ENCODE measurements at regions not wholly inside any gene's neighbourhood (a gene's known extent, or its start where the extent isn't known, plus 50 kb on each side); places are given as distances from the start of the nearest gene placed in this dataset.

DNA sequence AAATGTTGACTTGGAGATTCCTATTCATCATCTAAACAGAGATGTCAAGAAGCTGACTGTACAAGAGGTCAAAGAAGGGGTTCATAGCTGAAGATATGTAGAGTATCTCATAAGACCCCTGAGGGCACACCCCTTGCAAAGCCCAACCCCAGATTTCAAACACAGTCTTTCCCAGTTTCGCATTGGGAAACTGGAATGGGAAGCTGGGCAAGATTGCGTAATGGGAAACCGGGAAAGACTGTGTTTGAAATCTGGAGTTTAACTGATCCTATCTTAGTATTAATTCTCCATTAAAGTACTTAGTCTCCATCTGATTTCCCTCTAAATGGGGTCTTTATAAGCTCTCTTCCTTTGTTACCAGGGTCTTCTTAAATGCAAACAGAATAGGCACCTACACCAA is 99.5 kb downstream of the FAM76B start:
- no peak for DNase-seq

DNA sequence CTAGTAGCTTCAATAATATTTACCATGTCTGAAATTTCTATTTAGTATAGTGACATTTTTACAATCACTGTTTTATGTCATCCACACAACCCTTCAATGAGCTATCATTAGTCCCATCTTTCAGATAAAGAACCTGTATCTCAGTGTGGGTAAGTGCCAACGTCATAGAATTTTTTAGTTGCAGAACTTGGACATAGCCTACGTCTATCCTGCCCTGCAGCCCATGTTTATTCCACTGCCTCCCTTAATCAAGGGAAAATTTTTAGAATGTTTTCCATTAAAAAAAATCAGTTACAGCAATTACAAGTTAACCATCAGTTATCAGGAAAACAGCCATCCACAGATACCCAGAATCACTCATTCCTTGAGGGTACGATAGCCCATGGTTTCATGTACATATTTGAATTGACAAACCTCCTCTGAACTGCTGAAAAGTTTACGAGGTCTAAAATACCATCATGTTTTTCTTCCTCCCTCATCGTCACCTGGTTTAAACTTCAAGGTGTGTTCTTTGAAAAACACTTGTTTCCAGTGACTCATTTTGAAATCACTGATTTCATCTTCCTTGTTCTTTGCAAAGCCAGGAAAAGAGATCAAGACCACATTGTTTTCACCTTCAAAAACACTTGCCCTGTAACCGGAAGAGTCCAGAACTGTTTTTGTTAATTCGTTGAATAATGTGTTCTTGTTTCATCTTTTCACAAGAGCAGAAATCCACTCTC is 100.9 kb downstream of the FAM76B start:
- no peak for DNase-seq

DNA sequence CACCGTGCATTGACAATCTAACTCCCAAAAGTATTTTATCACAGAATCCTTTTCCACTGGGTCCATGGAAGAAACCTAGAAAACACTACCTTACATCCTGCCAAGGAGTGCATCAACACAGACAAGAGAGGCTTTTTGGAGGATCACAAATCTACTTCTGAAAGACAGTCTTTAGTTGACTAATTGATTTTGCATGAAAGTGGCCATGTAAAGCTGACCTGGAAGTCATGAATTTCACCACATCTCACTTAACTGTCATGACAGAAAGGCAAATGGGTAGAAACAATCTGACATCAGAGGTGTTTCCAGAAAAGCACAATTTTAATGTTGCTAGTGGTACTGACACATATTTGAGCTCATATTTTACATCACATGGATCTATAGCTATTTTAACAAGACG is 101.6 kb downstream of the FAM76B start:
- DNase-seq = no peak

DNA sequence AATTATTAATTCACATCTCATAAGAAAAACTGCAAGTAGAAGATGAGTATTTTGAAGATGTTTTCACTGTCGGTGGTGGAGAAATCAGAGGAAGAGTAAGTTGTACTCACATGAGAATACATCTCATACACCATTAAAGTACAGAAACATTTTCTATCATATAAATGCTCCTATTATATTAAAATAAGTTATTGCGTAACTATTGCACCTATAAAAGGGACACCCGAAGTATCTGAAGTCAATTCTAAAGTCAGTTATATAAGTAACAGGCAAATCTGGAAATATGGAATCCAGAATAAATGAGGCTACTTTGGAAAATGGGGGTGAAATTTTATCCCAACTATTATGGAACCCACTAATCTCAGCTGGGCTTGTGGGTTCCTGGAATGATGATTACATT is 103.3 kb downstream of the FAM76B start:
- DNase-seq = no peak

DNA sequence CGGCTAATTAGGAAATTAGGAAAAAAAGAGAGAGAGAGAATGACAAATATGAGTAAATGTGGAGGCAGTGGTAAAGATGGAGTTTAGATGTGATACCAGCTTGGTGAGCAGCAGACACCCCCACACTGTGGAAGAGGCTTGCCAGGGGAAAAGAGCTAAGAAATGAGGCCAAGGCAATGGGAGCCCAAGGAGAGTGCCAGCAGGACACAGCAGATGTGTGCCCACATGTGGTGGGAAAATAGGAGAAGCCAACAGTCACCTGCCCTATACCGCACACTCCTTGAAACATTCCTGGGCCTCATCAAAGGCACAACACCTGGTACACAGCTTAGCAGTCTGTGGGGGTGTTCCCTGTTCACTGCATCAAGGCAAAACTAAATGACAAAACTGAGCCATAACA is 104.9 kb downstream of the FAM76B start:
- no peak for DNase-seq

DNA sequence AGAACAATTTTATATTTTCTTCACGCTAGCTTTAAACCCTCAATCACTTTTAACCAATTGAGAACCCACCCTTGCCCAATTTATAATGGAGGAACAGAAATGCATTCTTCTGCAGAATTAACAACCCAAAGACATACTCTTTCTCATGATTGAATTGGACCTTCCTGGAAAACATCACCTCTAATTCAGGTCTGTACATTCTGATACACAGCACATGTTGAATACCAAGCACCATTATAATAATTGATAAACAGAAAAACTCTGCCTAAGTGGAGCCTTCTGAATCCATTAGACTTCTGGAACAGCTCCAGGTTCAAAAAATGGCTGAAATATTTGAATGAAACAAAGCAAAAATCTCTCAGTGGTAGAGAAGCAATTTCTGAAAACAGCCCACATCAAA is 105.4 kb downstream of the FAM76B start:
- DNase-seq = no peak

DNA sequence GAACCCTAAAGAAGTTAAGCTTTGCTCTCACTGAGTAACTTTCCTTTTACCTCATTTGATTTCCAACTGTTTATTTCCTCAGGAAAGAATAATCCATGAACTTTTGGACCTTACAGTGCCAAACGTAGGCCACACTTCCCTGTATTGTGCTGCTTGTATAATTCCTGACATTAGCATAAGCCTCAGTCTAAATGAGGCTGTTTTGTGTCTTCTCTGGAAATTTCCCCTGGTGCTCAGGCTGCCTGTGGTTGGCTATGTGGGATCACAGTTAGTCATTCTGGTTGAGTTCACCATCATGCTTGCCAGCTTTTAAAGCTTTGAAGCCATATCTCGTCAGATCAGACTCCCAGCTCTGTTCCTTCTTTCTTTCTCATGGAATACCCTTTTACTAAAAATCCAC is 107.0 kb downstream of the FAM76B start:
- DNase-seq = peak; percentile 36 to 64 (median 44)

DNA sequence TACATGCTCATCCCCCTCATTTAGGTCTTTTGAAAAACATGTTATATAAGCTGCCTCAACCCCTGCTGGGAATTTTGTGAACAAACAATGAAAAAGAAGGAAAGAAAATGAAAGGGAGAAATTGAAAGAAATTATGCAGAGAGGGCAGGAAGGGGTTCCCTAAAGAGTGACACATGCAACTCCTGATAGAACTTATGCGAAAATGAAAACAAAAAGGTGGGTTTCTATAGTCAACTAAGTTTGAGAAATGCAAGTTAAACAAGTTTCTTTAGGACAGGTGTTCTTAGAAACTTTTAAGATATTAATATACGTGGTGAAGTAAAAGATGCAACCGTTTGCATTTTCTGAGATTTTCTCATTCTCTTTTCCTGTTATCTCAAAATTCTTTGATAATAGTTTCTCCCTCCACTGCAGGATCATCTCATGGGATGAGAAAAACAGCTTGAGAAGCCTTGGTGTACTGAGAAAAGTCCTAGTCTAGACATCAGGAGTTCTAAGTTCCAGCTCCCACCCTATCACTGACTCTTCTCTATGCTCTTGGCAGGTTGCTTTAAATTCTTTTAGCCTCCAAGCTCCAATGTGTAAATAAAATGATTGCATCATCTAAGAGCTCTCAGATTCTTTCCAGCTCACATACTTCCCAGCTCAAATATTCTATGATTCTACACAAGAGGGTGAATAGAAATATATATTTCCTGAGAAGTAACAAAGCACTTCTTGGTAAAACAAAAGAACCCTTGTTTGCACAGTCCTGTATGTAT is 109.2 kb downstream of the FAM76B start:
- DNase-seq = no peak

DNA sequence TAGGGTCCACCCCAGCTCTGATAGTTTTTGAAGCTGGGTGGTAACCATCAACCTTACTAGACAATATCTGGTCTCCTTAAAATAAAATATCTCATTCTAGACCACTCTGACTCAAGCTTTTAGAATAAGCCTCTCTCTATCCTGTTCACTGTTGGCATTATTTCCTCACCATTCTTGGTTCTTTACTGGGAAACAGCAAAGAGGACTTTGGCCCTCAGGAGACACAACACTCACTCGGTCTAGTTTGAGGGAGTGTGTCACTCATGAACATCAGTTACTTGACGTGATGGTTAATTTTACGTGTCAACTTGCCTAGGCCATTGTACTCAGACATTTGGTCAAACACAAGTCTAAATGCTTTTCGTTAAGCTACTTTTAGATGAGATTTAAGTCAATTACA is 110.6 kb downstream of the FAM76B start:
- no peak for DNase-seq

DNA sequence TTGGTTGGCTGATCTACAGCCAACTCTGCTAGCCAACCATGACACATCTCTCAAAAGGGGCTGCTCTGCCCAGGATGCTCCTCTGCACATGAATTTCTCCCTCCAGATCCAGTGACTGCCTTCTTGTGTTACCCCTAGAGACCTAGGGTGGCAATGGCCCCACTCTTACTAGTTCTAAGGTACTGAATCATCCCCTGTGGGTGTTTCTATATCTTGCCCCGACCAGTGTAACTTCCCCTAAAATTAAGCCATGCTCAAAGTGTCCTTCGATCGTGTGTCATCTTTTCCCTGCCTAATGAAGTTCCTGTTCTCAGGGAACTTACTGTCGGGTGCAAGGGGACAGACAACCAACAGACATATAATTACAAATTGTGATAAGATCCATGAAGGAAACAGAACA is 113.3 kb downstream of the FAM76B start:
- DNase-seq = peak; percentile 61 to 80 (median 72)

DNA sequence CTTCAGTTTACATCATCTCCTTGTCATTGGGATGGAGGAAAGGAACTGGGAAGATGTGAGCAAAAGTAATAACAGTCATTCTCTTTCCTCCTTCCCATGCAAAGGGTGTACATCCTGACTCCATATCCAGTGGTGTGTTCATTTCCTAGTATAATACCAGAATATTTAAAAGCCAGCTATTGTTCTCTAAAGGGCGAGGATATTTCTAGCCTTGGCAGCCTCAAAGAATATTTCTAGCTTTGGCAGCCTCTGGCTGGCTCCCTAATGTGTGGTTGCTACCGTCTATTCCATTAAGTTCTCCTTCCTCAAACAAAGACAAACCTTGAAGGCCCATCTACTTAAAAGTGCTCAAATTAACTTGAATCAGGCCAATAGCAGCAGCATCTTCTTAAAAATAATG is 114.0 kb downstream of the FAM76B start:
- DNase-seq = no peak

DNA sequence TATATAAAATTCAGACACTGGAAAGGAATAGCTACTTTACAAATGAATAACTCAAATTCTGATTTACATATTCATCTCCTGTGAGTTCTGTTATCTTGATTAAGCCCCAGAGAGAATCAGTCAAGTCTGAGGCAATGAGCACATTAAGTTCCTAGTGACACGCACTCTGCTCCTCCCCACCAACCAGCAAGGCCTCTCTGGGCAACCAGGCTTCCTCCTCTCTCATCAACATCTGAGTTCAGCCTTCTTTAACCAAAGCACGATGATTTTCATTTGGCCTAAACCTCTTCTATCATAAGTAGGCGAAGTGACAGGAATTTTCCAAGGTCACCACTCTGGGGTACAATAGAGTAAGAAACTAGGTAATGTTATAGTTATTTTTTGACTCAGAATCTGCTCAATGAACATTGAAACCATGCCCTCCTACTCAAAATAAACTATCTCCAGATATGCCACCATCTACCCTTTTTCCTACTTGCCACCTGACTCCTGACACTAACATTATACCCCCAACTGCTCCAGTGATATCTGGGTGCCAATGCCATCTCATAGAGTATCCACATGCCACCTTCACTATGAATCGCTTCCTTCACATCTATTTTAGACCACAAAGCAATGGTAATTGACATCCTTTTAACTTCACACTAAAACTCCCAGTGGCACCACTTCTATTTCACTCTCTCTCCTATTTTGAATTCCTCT is 114.8 kb downstream of the FAM76B start:
- DNase-seq = no peak

DNA sequence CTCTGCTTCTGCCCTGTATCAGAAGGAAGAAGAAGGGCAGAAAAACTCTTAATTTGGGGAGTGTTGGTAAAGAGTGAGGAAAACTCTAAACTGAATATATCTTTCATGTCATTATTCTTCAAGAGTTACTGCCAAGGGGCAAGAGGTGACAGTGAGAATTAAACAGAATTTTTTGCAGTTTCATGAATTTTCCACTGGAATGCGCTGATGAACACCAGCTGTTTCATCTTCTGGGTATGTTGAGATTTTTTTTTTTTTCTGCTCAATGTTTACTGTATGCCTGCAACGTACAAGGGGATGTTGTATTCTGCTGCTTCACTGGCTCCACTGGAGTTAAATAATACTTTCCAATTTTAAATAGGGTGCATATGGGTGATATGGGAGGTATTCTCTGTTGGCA is 117.8 kb downstream of the FAM76B start:
- DNase-seq = no peak

DNA sequence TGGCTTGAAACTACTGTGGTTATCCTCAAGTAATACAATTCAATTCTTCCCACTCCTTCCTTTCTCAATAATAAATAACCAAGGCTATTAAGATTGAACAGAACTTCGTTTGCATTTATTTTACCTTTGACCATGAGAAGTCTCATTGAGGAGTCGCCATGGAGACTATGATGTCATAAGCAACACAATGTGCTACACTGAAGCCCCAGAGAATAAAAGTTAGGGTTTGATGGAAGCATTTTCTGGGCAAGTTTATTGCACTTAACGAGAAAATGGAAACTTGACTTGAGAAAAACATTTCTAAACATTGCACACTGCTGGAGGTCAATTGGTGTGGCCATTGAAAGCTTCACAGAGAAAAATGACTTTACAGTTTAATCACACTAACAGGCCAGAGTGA is 121.5 kb downstream of the FAM76B start:
- DNase-seq = no peak

DNA sequence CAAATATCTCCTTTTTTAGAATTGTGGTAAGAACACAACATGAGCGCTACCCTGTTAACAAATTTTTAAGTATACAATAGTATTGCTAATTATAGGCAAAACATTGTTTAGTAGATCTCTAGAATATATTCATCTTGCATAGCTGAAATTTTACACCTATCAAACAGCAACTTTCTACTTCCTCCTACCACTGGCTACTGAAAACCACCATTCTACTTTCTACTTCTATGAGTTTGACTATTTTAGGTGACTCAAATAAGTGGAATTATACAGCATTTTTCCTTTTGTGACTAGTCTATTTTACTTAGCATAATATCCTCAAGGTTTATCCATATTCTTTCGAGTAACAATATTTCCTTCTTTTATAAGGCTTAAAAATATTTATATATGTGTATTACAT is 128.4 kb downstream of the FAM76B start:
- DNase-seq = no peak

DNA sequence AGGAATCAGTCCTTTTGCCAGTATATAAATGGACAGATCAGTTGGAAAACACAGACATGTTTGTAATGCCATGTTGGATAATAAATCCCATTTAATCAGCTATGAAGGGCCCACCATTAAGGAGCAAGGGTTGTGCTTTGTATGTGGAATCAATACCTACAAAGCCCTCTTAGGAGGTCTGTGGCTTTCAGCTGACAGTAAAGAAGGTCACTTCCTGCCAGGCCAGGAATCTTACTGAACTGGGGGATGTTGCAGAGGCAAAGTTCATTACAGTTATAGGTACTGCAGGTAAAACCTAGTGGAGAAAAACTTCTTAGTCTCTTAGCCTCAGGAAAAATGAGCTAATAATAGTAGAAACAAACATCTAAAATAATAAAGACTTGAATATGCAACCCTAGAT is 129.5 kb downstream of the FAM76B start:
- DNase-seq = no peak

DNA sequence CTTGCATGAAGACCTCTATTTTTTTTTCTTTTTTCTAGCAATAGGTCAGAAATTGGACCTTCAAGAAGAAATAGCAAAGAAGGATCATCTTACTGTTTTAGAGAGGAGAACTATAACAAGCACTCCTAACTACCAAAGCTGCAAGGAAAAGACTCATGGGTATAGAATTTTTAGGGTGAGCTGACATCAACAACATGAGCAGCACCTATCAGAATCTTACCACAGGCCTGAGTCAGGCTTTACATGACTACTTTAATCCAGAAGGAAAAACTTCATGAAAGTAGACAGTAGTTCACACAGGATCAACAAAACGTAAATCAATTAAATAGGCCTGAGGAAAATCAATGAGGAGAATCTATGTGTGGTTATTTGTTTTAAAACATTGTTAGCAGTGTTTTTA is 130.5 kb downstream of the FAM76B start:
- no peak for DNase-seq

DNA sequence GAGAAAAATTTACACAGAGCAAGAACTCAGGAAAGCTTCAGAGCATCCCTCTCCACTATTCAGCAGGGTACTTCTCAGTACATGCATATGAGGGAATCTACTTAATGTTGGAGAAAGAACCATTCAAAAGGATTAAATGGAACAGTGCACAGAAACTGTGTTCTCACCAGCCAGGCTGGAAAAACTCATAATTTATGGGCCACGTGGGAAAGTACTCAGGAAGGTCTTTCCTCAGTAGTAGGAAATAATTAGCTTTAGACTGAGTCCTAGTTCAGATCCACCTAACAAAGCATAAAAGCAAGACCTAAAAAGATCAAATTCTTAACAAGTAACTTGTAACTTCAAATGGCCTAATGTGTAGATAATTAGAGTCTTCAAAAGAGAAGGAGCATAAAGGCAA is 134.0 kb downstream of the FAM76B start:
- no peak for DNase-seq

DNA sequence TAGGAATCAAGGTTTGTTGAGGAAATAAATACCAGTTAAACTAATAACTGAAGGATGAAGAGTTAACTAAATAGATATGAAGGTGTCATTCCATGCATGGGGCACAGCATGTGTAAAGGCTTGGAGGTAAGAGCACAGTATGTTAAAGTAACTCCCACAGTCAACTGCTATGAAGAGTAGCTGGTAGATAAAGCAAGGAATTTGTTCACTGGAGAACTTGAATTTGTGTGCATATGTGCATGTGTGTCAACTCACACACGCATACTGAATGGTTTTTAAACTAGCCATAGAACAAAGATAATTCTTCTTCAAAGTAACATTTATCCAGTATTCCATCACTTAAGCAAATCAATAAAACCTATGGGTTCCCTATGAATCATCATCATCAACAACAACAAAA is 135.9 kb downstream of the FAM76B start:
- DNase-seq = no peak

DNA sequence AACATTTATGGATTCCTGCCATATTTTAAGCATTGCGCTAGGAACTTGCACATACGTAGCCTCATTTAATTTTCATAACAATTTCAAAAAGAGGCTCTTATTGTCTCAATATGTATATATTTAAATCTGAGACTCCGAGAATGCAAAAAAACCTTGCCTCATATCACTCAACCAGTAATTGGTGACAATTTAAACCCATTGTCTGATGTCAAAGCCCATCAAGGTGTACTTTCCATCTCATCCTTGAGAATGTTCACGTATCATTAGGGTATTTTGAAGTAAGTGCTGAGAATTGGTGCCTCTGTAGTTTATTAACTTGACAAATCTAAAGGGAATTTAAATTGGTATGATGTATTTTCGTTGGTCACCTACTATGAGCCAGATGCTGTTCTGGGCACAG is 136.5 kb downstream of the FAM76B start:
- no peak for DNase-seq

DNA sequence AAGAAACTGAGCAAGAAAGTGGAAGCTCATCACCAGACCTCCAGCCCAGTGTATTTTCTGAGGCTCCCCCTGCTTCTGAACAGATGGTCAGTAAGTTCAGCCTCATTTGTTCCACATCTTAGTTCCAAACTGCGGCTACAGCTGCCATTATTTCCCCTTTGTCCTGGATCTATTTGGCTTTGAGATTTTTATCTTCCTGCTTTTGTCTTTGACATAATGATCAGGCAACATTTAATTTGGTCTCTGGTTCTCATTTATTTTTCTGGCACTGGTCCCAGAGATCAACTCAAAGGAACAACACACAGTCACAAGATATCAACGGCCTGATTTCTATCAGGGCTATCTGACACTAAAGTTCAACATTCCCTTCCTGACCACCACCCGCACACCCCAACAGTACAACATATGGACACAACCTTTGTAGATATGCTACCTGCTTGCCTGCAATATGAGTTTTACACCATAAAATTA is 137.5 kb downstream of the FAM76B start:
- DNase-seq = peak; percentile 18 to 30 (median 29)

DNA sequence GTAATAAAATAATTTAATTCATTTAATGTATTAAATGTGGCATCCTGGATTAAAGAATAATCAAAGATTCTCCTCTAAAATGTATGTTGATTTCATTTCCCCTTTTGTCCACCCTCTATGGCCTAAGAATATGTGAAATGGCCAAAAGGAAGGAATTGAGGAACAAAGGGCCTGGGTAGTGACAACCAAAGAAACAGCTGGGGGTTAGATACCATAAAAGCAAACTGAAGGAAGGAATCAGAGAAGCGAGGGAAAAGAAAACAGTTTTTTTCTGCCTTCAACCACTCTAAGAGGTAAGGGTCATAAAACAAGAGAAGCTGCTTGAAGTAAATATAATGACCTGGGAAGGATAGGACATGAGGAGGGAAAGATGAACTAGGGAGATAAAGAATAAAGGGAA is 139.3 kb downstream of the FAM76B start:
- peak; percentile 40 to 65 (median 62) for DNase-seq

DNA sequence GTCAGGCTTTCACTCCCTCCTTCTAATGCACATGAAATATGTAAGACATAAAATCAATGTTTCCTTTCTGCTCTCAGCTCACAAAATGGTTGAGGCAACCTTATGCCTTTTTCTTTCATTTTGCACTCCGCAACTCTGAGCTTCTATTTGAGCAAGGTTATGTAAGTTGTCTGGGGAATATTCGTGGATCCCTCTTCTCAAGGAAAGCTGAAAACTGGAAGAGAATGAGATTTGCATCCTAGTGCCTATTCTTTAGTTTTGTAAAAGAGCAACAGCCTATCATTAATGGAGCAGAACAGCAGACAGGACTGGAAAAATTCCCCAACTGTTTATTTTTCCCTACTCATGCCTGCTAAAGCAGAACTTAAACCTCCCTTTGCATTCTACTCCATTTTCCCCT is 141.7 kb downstream of the FAM76B start:
- DNase-seq = no peak

DNA sequence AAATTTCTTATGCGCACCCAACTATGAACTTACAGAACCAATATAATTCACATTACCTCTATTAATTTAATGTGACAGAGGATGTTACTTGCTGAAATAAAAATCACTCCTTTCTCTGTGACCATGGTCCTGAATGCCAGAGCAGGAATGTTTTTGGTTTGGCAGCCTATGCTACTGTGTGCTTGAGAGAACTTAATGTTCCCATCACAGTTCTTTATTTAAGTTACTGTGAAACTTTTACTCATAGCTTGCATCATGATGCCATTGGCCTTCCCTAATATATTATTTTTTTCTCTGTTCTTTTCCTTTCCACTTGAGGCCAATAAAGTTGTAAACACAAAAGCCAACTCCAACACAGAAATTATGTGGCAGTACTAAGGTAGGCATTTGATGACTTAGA is 142.2 kb downstream of the FAM76B start:
- DNase-seq = no peak
